ENCODE measurements at regions not wholly inside any gene's neighbourhood (a gene's known extent, or its start where the extent isn't known, plus 50 kb on each side); places are given as distances from the start of the nearest gene placed in this dataset.
A peak's percentile ranks its signal among the peaks of the same experiment; 100 is the strongest.

DNA sequence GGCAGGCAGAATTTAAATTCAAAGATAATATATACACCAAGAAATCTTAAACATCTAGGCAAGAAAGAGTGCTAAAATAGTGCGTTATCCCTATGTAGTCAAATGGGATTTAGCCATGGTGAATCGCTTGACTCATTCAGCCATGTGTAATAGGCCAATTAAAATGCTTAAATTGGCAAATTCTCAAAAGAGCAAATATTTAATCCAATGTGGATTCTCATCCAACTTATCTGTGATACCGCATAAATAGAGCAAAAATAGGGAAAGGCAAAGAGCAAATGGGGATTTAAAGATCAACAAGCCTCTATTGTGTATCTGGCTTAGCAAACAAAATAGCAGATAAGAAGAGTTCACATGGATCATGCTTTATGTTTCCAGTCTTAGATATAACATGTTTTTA is 123.2 kb upstream of the RPRM start:
- WGBS (ENCODE audit: insufficient coverage): no CpG with 5 or more reads among the region's 3 CpGs
- Histone ChIP-seq H3K4me1 (ENCODE audit: control insufficient read depth, insufficient read depth, low read length) (no peaks in the 10 kb centered on the region), H3K27me3 (ENCODE audit: control insufficient read depth, insufficient read depth, low read length) (no peaks in the 10 kb centered on the region), H3K9me3 (ENCODE audit: control insufficient read depth, insufficient read depth, low read length) (no peaks in the 10 kb centered on the region), H3K4me3 (ENCODE audit: low read depth, low read length) (no peak overlapping the region), H3K36me3 (ENCODE audit: control insufficient read depth, insufficient read depth, low read length) (no peaks in the 10 kb centered on the region), H3K27ac (ENCODE audit: low read depth, low read length) (no peak overlapping the region)
- DNase-seq (ENCODE audit: low read depth in 4 of 6, low spot score in 6 of 6): peak in 1 of 6 donors; percentile 3

DNA sequence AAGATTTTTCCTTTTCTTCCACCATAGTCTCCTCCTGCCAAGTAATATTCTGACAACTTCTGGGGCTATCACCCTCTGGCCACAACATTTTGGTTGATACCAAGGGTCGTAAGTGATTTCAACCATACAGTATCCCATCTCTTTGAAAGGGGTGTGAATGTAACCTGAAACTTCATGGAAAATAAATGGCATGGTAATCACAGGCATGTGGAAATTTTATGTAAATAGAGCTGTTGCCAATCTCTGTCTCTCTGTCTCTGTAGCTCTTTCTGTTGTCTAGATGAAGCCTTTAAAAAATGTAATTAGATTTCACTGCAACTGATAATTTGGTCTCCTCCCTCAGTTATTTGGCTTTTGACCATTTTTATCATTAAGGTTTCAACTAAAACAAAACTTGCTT is 125.6 kb upstream of the RPRM start:
- Histone ChIP-seq H3K27ac (ENCODE audit: low read depth, low read length) (no peak overlapping the region), H3K27me3 (ENCODE audit: control insufficient read depth, insufficient read depth, low read length) (no peaks in the 10 kb centered on the region), H3K4me1 (ENCODE audit: control insufficient read depth, insufficient read depth, low read length) (no peaks in the 10 kb centered on the region), H3K4me3 (ENCODE audit: low read depth, low read length) (no peak overlapping the region), H3K9me3 (ENCODE audit: control insufficient read depth, insufficient read depth, low read length) (no peaks in the 10 kb centered on the region), H3K36me3 (ENCODE audit: control insufficient read depth, insufficient read depth, low read length) (no peaks in the 10 kb centered on the region)
- WGBS (ENCODE audit: insufficient coverage): no CpG with 5 or more reads among the region's 1 CpG
- no peak for DNase-seq (ENCODE audit: low read depth in 4 of 6, low spot score in 6 of 6)

DNA sequence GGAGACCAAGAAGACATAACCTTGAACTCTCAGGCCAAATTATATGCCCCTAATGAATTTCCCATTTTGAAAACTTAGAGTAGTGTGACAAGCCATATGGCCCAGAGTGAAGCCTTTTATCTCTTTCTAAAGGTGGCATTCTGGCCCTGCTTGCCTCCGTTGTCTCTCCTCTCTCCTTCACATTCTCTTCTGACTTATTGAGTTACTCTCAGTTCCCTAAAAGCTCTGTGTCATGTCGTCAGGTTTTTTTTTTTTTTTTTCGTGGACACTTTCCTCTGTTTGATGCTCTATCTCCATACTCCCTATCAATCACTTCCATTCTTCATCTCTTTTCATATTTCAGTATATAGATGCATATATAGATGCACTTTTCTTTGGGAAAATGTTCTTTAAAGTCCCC is 128.1 kb upstream of the RPRM start:
- H3K27ac ChIP-seq (ENCODE audit: low read depth, low read length): no peak overlapping the region
- no CpG with 5 or more reads among the region's 3 CpGs for WGBS (ENCODE audit: insufficient coverage)

DNA sequence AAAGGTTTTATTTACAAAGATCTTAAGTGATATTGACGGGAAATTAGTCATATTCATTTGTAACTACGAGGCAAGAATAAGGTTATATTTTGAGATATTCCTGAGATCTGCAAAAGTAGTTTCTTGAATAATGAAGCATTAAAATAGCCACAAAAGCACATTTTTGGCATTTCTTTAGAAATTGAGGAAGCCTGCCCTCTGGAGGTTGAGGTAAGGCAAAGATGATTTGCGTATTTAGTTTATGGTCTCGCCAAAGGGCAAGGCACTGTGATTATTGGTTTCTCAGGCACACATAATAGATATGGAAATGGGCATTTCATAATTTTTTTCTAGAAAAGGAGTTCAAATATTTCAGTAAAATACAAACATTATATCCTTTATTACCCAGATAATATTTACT is 143.7 kb upstream of the RPRM start:
- Histone ChIP-seq H3K36me3 (ENCODE audit: control insufficient read depth, insufficient read depth, low read length) (no peaks in the 10 kb centered on the region), H3K4me3 (ENCODE audit: low read depth, low read length) (no peak overlapping the region), H3K4me1 (ENCODE audit: control insufficient read depth, insufficient read depth, low read length) (no peaks in the 10 kb centered on the region), H3K9me3 (ENCODE audit: control insufficient read depth, insufficient read depth, low read length) (no peaks in the 10 kb centered on the region), H3K27me3 (ENCODE audit: control insufficient read depth, insufficient read depth, low read length) (no peaks in the 10 kb centered on the region), H3K27ac (ENCODE audit: low read depth, low read length) (no peak overlapping the region)
- no peak for DNase-seq (ENCODE audit: low read depth in 4 of 6, low spot score in 6 of 6)
- no CpG with 5 or more reads among the region's 4 CpGs for WGBS (ENCODE audit: insufficient coverage)

More for the DNA sequence above, 128.1 kb upstream of the RPRM start:
- no peaks in the 10 kb centered on the region for H3K27me3 ChIP-seq (ENCODE audit: control insufficient read depth, insufficient read depth, low read length)
- no peak for DNase-seq (ENCODE audit: low read depth in 4 of 6, low spot score in 6 of 6)
- no peaks in the 10 kb centered on the region for H3K9me3 ChIP-seq (ENCODE audit: control insufficient read depth, insufficient read depth, low read length)
- no peaks in the 10 kb centered on the region for H3K4me1 ChIP-seq (ENCODE audit: control insufficient read depth, insufficient read depth, low read length)
- no peak overlapping the region for H3K4me3 ChIP-seq (ENCODE audit: low read depth, low read length)
- H3K36me3 ChIP-seq (ENCODE audit: control insufficient read depth, insufficient read depth, low read length): no peaks in the 10 kb centered on the region

DNA sequence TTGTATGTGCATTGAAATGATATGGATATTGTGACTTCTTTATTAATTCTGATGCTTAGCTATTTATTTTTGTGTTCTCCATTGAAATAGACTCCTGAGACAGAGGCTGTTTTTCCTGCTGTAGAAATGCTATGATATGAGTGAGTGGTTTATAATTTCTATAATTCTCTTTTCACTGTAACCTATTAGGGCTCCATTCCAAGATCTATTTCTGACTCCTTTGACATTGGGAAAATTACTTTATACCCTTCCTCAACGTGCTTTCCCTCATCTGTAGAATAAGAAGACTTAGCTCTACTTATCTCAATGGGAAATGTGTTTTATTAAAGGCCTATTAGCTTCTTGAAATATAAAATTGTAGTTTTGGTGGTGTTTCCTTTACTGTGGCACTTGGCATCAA is 144.5 kb upstream of the RPRM start:
- Histone ChIP-seq H3K27me3 (ENCODE audit: control insufficient read depth, insufficient read depth, low read length) (no peaks in the 10 kb centered on the region), H3K36me3 (ENCODE audit: control insufficient read depth, insufficient read depth, low read length) (no peaks in the 10 kb centered on the region), H3K4me3 (ENCODE audit: low read depth, low read length) (no peak overlapping the region), H3K27ac (ENCODE audit: low read depth, low read length) (no peak overlapping the region), H3K4me1 (ENCODE audit: control insufficient read depth, insufficient read depth, low read length) (no peaks in the 10 kb centered on the region), H3K9me3 (ENCODE audit: control insufficient read depth, insufficient read depth, low read length) (no peaks in the 10 kb centered on the region)
- WGBS (ENCODE audit: insufficient coverage): no CpG with 5 or more reads among the region's 1 CpG
- DNase-seq (ENCODE audit: low read depth in 4 of 6, low spot score in 6 of 6): no peak

DNA sequence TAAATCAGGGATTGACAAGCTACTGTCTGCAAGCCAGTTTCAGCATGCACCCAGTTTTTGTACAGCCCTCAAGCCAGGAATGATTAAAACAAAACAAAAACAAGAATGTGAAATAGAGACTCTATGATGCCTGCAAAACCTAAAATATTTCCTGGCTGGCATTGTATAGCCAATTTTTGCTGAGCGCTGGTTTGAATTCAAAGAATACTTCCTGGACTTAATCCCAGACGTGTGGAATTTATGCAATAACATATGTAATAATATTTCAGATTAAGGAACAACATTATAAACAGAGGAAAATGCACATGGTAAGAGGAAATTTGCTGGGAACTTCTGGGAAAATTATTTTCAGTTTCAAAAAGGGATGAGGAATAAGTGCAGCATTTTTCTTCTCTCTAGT is 148.1 kb upstream of the RPRM start:
- H3K9me3 ChIP-seq (ENCODE audit: control insufficient read depth, insufficient read depth, low read length): no peaks in the 10 kb centered on the region
- no CpG with 5 or more reads among the region's 2 CpGs for WGBS (ENCODE audit: insufficient coverage)
- H3K27me3 ChIP-seq (ENCODE audit: control insufficient read depth, insufficient read depth, low read length): no peaks in the 10 kb centered on the region
- no peak overlapping the region for H3K4me3 ChIP-seq (ENCODE audit: low read depth, low read length)
- DNase-seq (ENCODE audit: low read depth in 4 of 6, low spot score in 6 of 6): peak in 1 of 6 donors; percentile 52
- no peaks in the 10 kb centered on the region for H3K36me3 ChIP-seq (ENCODE audit: control insufficient read depth, insufficient read depth, low read length)
- no peak overlapping the region for H3K27ac ChIP-seq (ENCODE audit: low read depth, low read length)
- no peaks in the 10 kb centered on the region for H3K4me1 ChIP-seq (ENCODE audit: control insufficient read depth, insufficient read depth, low read length)

DNA sequence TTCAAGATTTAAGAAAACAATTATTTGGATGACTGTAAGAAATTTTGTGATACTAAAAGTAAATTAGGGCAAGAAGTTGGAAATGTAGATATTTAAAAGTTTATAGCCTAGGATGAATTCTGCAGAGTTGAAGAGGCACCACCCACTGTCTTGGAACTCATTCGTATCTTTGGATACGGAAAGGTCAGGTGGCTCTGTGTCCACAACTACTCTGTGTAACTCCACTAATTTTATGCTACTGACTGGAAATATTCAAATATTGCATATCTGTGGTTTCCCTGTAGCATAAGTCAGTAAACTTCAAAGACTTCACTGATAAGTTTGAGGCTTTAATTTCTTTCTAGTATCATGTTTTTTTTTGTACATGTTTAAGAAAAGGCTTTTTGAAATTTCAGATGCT is 156.9 kb upstream of the RPRM start:
- Histone ChIP-seq H3K4me3 (ENCODE audit: low read depth, low read length) (no peak overlapping the region), H3K27ac (ENCODE audit: low read depth, low read length) (no peak overlapping the region), H3K9me3 (ENCODE audit: control insufficient read depth, insufficient read depth, low read length) (no peaks in the 10 kb centered on the region), H3K36me3 (ENCODE audit: control insufficient read depth, insufficient read depth, low read length) (no peaks in the 10 kb centered on the region), H3K4me1 (ENCODE audit: control insufficient read depth, insufficient read depth, low read length) (no peaks in the 10 kb centered on the region), H3K27me3 (ENCODE audit: control insufficient read depth, insufficient read depth, low read length) (no peaks in the 10 kb centered on the region)
- no peak for DNase-seq (ENCODE audit: low read depth in 4 of 6, low spot score in 6 of 6)
- 100% methylated on average over 1 of the region's 2 CpGs for WGBS (ENCODE audit: insufficient coverage)

DNA sequence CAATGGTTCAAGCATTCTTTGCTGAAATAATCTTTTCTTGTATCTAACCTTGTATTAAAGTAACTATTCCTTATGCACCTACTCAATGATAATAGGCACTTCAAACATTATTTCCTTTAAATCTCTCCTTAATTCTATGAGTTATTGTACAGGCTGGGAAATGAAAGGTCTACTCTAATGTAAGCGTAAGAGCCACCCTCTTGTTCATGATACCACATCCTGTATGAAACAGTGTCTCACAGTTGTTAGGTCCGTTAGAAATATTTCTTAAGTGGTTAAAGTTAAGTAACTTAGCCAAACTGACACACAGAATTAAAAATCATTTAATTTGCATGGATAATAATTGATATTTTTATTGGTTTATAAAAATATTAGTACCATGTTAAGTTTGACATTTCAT is 162.5 kb upstream of the RPRM start:
- Histone ChIP-seq H3K9me3 (ENCODE audit: control insufficient read depth, insufficient read depth, low read length) (no peaks in the 10 kb centered on the region), H3K27ac (ENCODE audit: low read depth, low read length) (no peak overlapping the region), H3K4me3 (ENCODE audit: low read depth, low read length) (no peak overlapping the region), H3K27me3 (ENCODE audit: control insufficient read depth, insufficient read depth, low read length) (no peaks in the 10 kb centered on the region), H3K36me3 (ENCODE audit: control insufficient read depth, insufficient read depth, low read length) (no peaks in the 10 kb centered on the region), H3K4me1 (ENCODE audit: control insufficient read depth, insufficient read depth, low read length) (no peaks in the 10 kb centered on the region)
- WGBS (ENCODE audit: insufficient coverage): no CpG with 5 or more reads among the region's 2 CpGs
- no peak for DNase-seq (ENCODE audit: low read depth in 4 of 6, low spot score in 6 of 6)

DNA sequence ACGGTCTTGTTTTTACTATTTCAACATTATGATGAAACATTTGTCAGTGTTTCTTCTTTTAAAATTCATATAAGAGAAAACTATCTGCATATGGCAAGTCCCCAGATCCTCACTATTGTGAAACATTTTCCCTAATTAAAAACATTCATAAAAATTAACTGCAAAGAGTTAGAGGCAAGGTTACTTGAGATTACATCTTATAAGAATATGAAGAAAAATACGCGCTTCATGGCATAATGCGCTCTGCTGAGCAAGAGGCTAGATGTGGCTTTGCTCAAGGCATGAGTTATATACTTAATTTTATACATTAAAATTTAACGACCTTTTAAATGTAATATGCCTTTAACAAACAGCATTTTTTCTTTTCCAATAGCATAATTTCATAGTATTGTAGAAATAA is 166.4 kb upstream of the RPRM start:
- H3K9me3 ChIP-seq (ENCODE audit: control insufficient read depth, insufficient read depth, low read length): no peaks in the 10 kb centered on the region
- H3K4me1 ChIP-seq (ENCODE audit: control insufficient read depth, insufficient read depth, low read length): no peaks in the 10 kb centered on the region
- peak in 1 of 6 donors; percentile 70 for DNase-seq (ENCODE audit: low read depth in 4 of 6, low spot score in 6 of 6)
- no peaks in the 10 kb centered on the region for H3K36me3 ChIP-seq (ENCODE audit: control insufficient read depth, insufficient read depth, low read length)
- WGBS (ENCODE audit: insufficient coverage): no CpG with 5 or more reads among the region's 5 CpGs
- H3K27ac ChIP-seq (ENCODE audit: low read depth, low read length): no peak overlapping the region
- H3K27me3 ChIP-seq (ENCODE audit: control insufficient read depth, insufficient read depth, low read length): no peaks in the 10 kb centered on the region
- H3K4me3 ChIP-seq (ENCODE audit: low read depth, low read length): no peak overlapping the region

DNA sequence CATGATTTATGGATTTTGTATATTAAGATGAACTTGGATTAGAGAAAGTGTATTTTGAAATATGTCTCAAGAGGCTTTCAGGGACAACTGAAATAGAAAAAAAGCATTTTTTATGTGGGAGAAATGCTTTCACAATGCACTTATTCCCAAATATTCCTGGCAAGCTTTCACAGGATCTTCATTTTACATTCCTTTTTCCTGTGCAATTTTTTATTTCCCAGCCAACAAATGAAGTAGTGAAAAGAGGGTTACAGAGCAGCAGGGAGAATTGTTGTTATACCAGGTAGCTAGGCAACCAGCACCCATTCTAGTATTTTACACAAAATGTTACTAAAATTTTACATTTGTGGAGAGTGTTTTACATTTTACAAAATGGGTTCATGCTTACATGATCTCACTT is 167.0 kb upstream of the RPRM start:
- DNase-seq (ENCODE audit: low read depth in 4 of 6, low spot score in 6 of 6): peak in 2 of 6 donors; percentile 52 to 60
- no peaks in the 10 kb centered on the region for H3K9me3 ChIP-seq (ENCODE audit: control insufficient read depth, insufficient read depth, low read length)
- no peaks in the 10 kb centered on the region for H3K27me3 ChIP-seq (ENCODE audit: control insufficient read depth, insufficient read depth, low read length)
- H3K4me3 ChIP-seq (ENCODE audit: low read depth, low read length): no peak overlapping the region
- no peaks in the 10 kb centered on the region for H3K4me1 ChIP-seq (ENCODE audit: control insufficient read depth, insufficient read depth, low read length)
- H3K36me3 ChIP-seq (ENCODE audit: control insufficient read depth, insufficient read depth, low read length): no peaks in the 10 kb centered on the region
- H3K27ac ChIP-seq (ENCODE audit: low read depth, low read length): no peak overlapping the region

Measured in spinal cord (tissue), 9 donors.